ENCODE measurements at regions not wholly inside any gene's neighbourhood (a gene's known extent, or its start where the extent isn't known, plus 50 kb on each side); places are given as distances from the start of the nearest gene placed in this dataset.

GRCh38 chr2:44107974-44108373 is 60.7 kb upstream of the PPM1B start:
- Histone ChIP-seq H3K4me1 (no peaks in the 10 kb centered on the region), H3K36me3 (no peaks in the 10 kb centered on the region), H3K27ac (no peak overlapping the region), H3K4me3 (no peak overlapping the region), H3K27me3 (no peaks in the 10 kb centered on the region), H3K9me3 (no peaks in the 10 kb centered on the region)
- no peak for DNase-seq (ENCODE audit: extremely low spot score in 2 of 2)
- intact Hi-C loops (cut with DNase I) = no loop called here
- TF ChIP-seq POLR2A (IDR thresholded peaks at IDR 0.05) (no peak), POLR2AphosphoS5 (IDR thresholded peaks at IDR 0.05; ENCODE audit: insufficient read depth in 1 of 2, low read depth in 1 of 2) (no peak)
- TF ChIP-seq, protein P1, sequence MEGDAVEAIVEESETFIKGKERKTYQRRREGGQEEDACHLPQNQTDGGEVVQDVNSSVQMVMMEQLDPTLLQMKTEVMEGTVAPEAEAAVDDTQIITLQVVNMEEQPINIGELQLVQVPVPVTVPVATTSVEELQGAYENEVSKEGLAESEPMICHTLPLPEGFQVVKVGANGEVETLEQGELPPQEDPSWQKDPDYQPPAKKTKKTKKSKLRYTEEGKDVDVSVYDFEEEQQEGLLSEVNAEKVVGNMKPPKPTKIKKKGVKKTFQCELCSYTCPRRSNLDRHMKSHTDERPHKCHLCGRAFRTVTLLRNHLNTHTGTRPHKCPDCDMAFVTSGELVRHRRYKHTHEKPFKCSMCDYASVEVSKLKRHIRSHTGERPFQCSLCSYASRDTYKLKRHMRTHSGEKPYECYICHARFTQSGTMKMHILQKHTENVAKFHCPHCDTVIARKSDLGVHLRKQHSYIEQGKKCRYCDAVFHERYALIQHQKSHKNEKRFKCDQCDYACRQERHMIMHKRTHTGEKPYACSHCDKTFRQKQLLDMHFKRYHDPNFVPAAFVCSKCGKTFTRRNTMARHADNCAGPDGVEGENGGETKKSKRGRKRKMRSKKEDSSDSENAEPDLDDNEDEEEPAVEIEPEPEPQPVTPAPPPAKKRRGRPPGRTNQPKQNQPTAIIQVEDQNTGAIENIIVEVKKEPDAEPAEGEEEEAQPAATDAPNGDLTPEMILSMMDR (IDR thresholded peaks at IDR 0.05) = no peak

DNA sequence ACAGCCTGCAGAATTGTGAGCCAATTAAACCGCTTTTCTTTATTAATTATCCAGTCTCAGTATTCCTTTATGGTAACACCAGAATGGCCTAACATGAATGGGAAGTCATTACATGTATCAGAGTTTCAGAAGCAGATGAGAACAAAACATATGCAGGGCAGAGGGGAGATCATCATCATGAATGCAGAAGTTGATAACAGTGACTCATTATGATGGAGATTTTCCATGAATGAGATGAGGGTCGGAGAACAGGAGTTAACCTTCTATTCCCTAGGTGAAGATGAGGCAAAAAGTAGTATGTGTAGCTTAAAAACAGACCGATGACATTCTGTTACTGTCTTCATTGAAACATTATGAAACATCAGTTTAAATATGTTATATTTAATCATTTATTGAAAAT is 59.5 kb upstream of the PPM1B start:
- no peaks in the 10 kb centered on the region for H3K9me3 ChIP-seq
- H3K27ac ChIP-seq = no peak overlapping the region
- H3K4me3 ChIP-seq = no peak overlapping the region
- intact Hi-C loops (cut with DNase I) = no loop called here
- no peak for DNase-seq (ENCODE audit: extremely low spot score in 2 of 2)
- H3K4me1 ChIP-seq = no peaks in the 10 kb centered on the region
- no peaks in the 10 kb centered on the region for H3K36me3 ChIP-seq
- no peak for TF ChIP-seq POLR2AphosphoS5 (IDR thresholded peaks at IDR 0.05; ENCODE audit: insufficient read depth in 1 of 2, low read depth in 1 of 2)
- no peak for TF ChIP-seq POLR2A (IDR thresholded peaks at IDR 0.05)
- TF ChIP-seq, protein P1 (IDR thresholded peaks at IDR 0.05) = no peak
- no peaks in the 10 kb centered on the region for H3K27me3 ChIP-seq

DNA sequence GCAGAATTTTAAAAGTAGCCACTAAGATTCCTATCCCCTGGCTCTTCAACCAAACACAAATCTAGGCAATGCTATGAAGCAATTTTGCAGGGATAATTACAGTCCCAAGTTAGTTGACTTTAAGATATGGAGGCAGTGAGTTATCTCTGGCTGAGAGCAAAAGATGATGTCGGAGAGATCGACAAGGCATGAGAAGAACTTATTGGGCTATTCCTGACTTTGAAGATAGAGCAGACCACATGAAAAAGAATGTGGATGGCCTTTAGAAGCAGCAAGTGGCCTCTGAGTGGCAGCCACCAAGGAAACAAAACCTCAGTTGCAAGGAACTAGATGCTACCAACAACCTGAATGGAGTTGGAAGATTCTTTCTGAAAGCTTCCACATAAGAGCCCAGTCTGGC is 58.2 kb upstream of the PPM1B start:
- intact Hi-C loops (cut with DNase I) = no loop called here
- no peaks in the 10 kb centered on the region for H3K9me3 ChIP-seq
- no peak for DNase-seq (ENCODE audit: extremely low spot score in 2 of 2)
- TF ChIP-seq, protein P1 (IDR thresholded peaks at IDR 0.05) = no peak
- TF ChIP-seq POLR2AphosphoS5 (IDR thresholded peaks at IDR 0.05; ENCODE audit: insufficient read depth in 1 of 2, low read depth in 1 of 2) = no peak
- TF ChIP-seq POLR2A (IDR thresholded peaks at IDR 0.05) = no peak
- no peak overlapping the region for H3K27ac ChIP-seq
- no peaks in the 10 kb centered on the region for H3K36me3 ChIP-seq
- no peaks in the 10 kb centered on the region for H3K27me3 ChIP-seq
- H3K4me3 ChIP-seq = no peak overlapping the region
- no peaks in the 10 kb centered on the region for H3K4me1 ChIP-seq

- TF ChIP-seq POLR2A (IDR thresholded peaks at IDR 0.05) = no peak
- no peak for TF ChIP-seq POLR2AphosphoS5 (IDR thresholded peaks at IDR 0.05; ENCODE audit: insufficient read depth in 1 of 2, low read depth in 1 of 2)
- TF ChIP-seq, protein P1 (IDR thresholded peaks at IDR 0.05) = no peak
- intact Hi-C loops (cut with DNase I) = no loop called here
- no peak overlapping the region for H3K4me3 ChIP-seq
- DNase-seq (ENCODE audit: extremely low spot score in 2 of 2) = no peak
- no peaks in the 10 kb centered on the region for H3K27me3 ChIP-seq
- H3K36me3 ChIP-seq = no peaks in the 10 kb centered on the region
- no peaks in the 10 kb centered on the region for H3K4me1 ChIP-seq
- no peaks in the 10 kb centered on the region for H3K9me3 ChIP-seq
- no peak overlapping the region for H3K27ac ChIP-seq
Observed at GRCh38 chr2:44112096-44112495, 56.6 kb upstream of the PPM1B start.

DNA sequence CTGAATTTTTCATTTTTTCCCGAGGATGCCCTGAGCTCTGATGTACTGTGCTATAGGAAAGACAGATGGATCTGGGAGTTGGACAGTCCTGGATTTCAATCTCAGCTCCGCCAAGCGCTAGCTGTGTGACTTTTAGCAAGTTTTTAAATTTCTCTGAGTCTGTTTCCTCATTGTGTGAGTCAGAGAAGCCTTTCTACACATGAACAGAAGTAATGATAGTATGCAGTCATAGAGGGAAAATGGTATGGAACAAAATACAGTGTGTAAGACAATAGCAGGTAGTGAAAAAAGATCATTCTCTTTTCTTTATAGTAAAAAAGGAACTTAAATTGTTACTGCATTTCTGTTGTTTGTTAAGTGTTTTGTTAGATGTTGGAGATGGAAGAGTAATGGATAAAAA is 52.4 kb upstream of the PPM1B start:
- Histone ChIP-seq H3K27ac (no peak overlapping the region), H3K36me3 (no peaks in the 10 kb centered on the region), H3K9me3 (no peaks in the 10 kb centered on the region), H3K4me1 (no peaks in the 10 kb centered on the region), H3K4me3 (no peak overlapping the region), H3K27me3 (no peaks in the 10 kb centered on the region)
- no peak for DNase-seq (ENCODE audit: extremely low spot score in 2 of 2)
- TF ChIP-seq POLR2AphosphoS5 (IDR thresholded peaks at IDR 0.05; ENCODE audit: insufficient read depth in 1 of 2, low read depth in 1 of 2) (no peak), POLR2A (IDR thresholded peaks at IDR 0.05) (no peak)
- TF ChIP-seq, protein P1 (IDR thresholded peaks at IDR 0.05) = no peak
- intact Hi-C loops (cut with DNase I) = no loop called here

Measured in vagina (tissue), 2 donors.